Keratinocyte (primary cell): ENCODE measurements at regions not wholly inside any gene's neighbourhood (a gene's known extent, or its start where the extent isn't known, plus 50 kb on each side); places are given as distances from the start of the nearest gene placed in this dataset.
A peak's percentile ranks its signal among the peaks of the same experiment; 100 is the strongest.

Source experiments
- DNase-seq: peaks from one replicate; pipeline ENCODE4 v3.0.0-alpha.2; 2011; ENCODE audit warnings: low read depth, missing footprints, low spot score
- FAIRE-seq: peaks from 2 replicates; lab custom pipeline; 2011; peaks lifted over from hg19 to GRCh38; lab: Jason Lieb, UNC
- H2AFZ ChIP-seq: 2 replicates; pipeline ENCODE4 v1.6.0; 2012; ENCODE audit warnings: low read length, control low read depth, inconsistent platforms; ENCODE audit not compliant: control insufficient read depth
- H3K27ac ChIP-seq: 2 replicates; pipeline ENCODE4 v1.5.1; 2011; ENCODE audit warnings: low read length; ENCODE audit not compliant: control insufficient read depth, insufficient read depth
- H3K27me3 ChIP-seq: 3 replicates; pipeline ENCODE4 v1.6.0; 2011; ENCODE audit warnings: low read length; ENCODE audit not compliant: control insufficient read depth, insufficient read depth; ENCODE audit errors: extremely low read depth
- H3K36me3 ChIP-seq, 2 experiments: 2 replicates in 1 of 2; 3 replicates in 1 of 2; pipeline ENCODE4 v1.5.1; 2011; ENCODE audit warnings: low read length in 2 of 2, mild to moderate bottlenecking in 1 of 2; ENCODE audit not compliant: control insufficient read depth in 2 of 2, insufficient read depth in 2 of 2; ENCODE audit errors: extremely low read depth in 1 of 2
- H3K4me1 ChIP-seq: 3 replicates; pipeline ENCODE4 v1.5.1; 2011; ENCODE audit warnings: low read length; ENCODE audit not compliant: control insufficient read depth, insufficient read depth; ENCODE audit errors: extremely low read depth
- H3K4me2 ChIP-seq: 3 replicates; pipeline ENCODE4 v1.6.0; 2011; ENCODE audit warnings: low read depth, low read length; ENCODE audit not compliant: control insufficient read depth, insufficient read depth; ENCODE audit errors: extremely low read depth
- H3K4me3 ChIP-seq, 3 experiments: fragments of 200-600 bp in 1 of 3; sonication (generic) in 1 of 3; 2 replicates in 2 of 3; 3 replicates in 1 of 3; pipeline ENCODE4 v1.5.1; 2011 to 2016; ENCODE audit warnings: low read length in 3 of 3, mild to moderate bottlenecking in 3 of 3, control low read depth in 2 of 3, inconsistent platforms in 1 of 3, low read depth in 1 of 3, mixed read lengths in 1 of 3, mixed run types in 1 of 3, moderate library complexity in 1 of 3; ENCODE audit not compliant: control insufficient read depth in 2 of 3, insufficient read depth in 2 of 3; ENCODE audit errors: extremely low read depth in 1 of 3
- H3K79me2 ChIP-seq: 2 replicates; pipeline ENCODE4 v1.6.0; 2012; ENCODE audit warnings: low read length; ENCODE audit not compliant: control insufficient read depth, insufficient read depth
- H3K9ac ChIP-seq: 3 replicates; pipeline ENCODE4 v1.6.0; 2011; ENCODE audit warnings: low read length; ENCODE audit not compliant: control insufficient read depth, insufficient read depth; ENCODE audit errors: extremely low read depth
- H3K9me1 ChIP-seq: 3 replicates; pipeline ENCODE4 v1.6.0; 2011; ENCODE audit warnings: low read length; ENCODE audit not compliant: control insufficient read depth, insufficient read depth; ENCODE audit errors: extremely low read depth
- H3K9me3 ChIP-seq: 2 replicates; pipeline ENCODE4 v1.5.1; 2012; ENCODE audit warnings: low read depth, low read length; ENCODE audit not compliant: control insufficient read depth
- H4K20me1 ChIP-seq: 3 replicates; pipeline ENCODE4 v1.6.0; 2011; ENCODE audit warnings: low read length; ENCODE audit not compliant: control insufficient read depth, insufficient read depth; ENCODE audit errors: extremely low read depth
- CTCF ChIP-seq, 3 experiments: IDR thresholded peaks in 1 of 3; conservative IDR thresholded peaks in 1 of 3; optimal IDR thresholded peaks in 1 of 3; 2 replicates in 2 of 3; 3 replicates in 1 of 3; pipeline versions ENCODE3 to v1.5.1; 2011; ENCODE audit warnings: low read length in 3 of 3, mild to moderate bottlenecking in 3 of 3, moderate library complexity in 2 of 3, control low read depth in 1 of 3, inconsistent platforms in 1 of 3; ENCODE audit not compliant: insufficient read depth in 2 of 3; ENCODE audit errors: extremely low read depth in 1 of 3
- EZH2 ChIP-seq: IDR thresholded peaks from one replicate; pipeline ENCODE4 v1.6.1; 2012; ENCODE audit warnings: inconsistent platforms, mild to moderate bottlenecking, low read length, moderate library complexity
- dilution Hi-C: fragments of 300-500 bp; cut with MboI; formaldehyde crosslinking; loops from one replicate; pipeline ENCODE4 v1.7.0; 2020; ENCODE audit warnings: low sequenced_read_pairs; ENCODE audit not compliant: extremely low pct_ligation_motif_present

GRCh38 chr7:35993113-35993512, 159.9 kb upstream of the EEPD1 start:
- H2AFZ ChIP-seq, result no peak overlapping the region
- dilution Hi-C loops, result loop anchor here (25.0 kb wide), 1 partner anchor 319 kb away; no protein-coding TSS in a partner anchor
- FAIRE-seq (no peak), DNase-seq (no peak)
- H3K79me2 ChIP-seq, result no peaks in the 10 kb centered on the region
- peaks cover 16% of the 10 kb centered on the region for H3K4me1 ChIP-seq
- H3K9ac ChIP-seq, result no peak overlapping the region
- H4K20me1 ChIP-seq, result no peaks in the 10 kb centered on the region
- no peak for TF ChIP-seq CTCF (optimal IDR thresholded peaks at IDR 0.05 in 1 of 3, IDR thresholded peaks at IDR 0.05 in 1 of 3, conservative IDR thresholded peaks at IDR 0.05 in 1 of 3; ENCODE audit: extremely low read depth in 1 of 3, insufficient read depth in 2 of 3, low read length in 3 of 3)
- no peak for TF ChIP-seq EZH2
- H3K27ac ChIP-seq, result peak overlapping the region; percentile 48
- H3K9me3 ChIP-seq, result no peaks in the 10 kb centered on the region
- no peaks in the 10 kb centered on the region for H3K9me1 ChIP-seq
- H3K36me3 ChIP-seq, result no peaks in the 10 kb centered on the region
- H3K4me2 ChIP-seq, result no peak overlapping the region
- no peaks in the 10 kb centered on the region for H3K27me3 ChIP-seq
- no peak overlapping the region for H3K4me3 ChIP-seq

GRCh38 chr7:35993676-35994606, 159.1 kb upstream of the EEPD1 start:
- peak overlapping the region; percentile 20 for H3K4me2 ChIP-seq
- no peak overlapping the region for H3K4me3 ChIP-seq
- FAIRE-seq (peak; percentile 77), DNase-seq (peak; percentile 59)
- H3K27me3 ChIP-seq, result no peaks in the 10 kb centered on the region
- peak overlapping the region; percentile 27 for H2AFZ ChIP-seq
- no peaks in the 10 kb centered on the region for H3K79me2 ChIP-seq
- peak overlapping the region; percentile 48 for H3K27ac ChIP-seq
- no peaks in the 10 kb centered on the region for H3K9me1 ChIP-seq
- no peaks in the 10 kb centered on the region for H3K36me3 ChIP-seq
- no peaks in the 10 kb centered on the region for H3K9me3 ChIP-seq
- no peak overlapping the region for H3K9ac ChIP-seq
- dilution Hi-C loops, result loop anchor here (25.0 kb wide), 1 partner anchor 318 kb away; no protein-coding TSS in a partner anchor
- peaks cover 16% of the 10 kb centered on the region for H3K4me1 ChIP-seq
- TF ChIP-seq EZH2, result no peak
- TF ChIP-seq CTCF (optimal IDR thresholded peaks at IDR 0.05 in 1 of 3, IDR thresholded peaks at IDR 0.05 in 1 of 3, conservative IDR thresholded peaks at IDR 0.05 in 1 of 3; ENCODE audit: extremely low read depth in 1 of 3, insufficient read depth in 2 of 3, low read length in 3 of 3), result no peak
- no peaks in the 10 kb centered on the region for H4K20me1 ChIP-seq
